ENCODE measurements at regions not wholly inside any gene's neighbourhood (a gene's known extent, or its start where the extent isn't known, plus 50 kb on each side); places are given as distances from the start of the nearest gene placed in this dataset.

GRCh38 chr10:76736392-76736791 lies 901.2 kb downstream of the KCNMA1 start:
- FAIRE-seq (no peak), DNase-seq (ENCODE audit: low spot score in 2 of 2) (no peak)

- DNase-seq (ENCODE audit: low spot score in 2 of 2): no peak
- FAIRE-seq: no peak
These were observed 901.7 kb downstream of the KCNMA1 start for GRCh38 chr10:76735866-76736265.

- FAIRE-seq (no peak), DNase-seq (ENCODE audit: low spot score in 2 of 2) (no peak)
These were observed 904.1 kb downstream of the KCNMA1 start for GRCh38 chr10:76733441-76733936.

GRCh38 chr10:76732306-76732705 lies 905.3 kb downstream of the KCNMA1 start:
- no peak for DNase-seq (ENCODE audit: low spot score in 2 of 2)
- no peak for FAIRE-seq

- no peak for DNase-seq (ENCODE audit: low spot score in 2 of 2)
- FAIRE-seq: no peak
These were observed 907.6 kb downstream of the KCNMA1 start for GRCh38 chr10:76729841-76730487.

- FAIRE-seq (no peak), DNase-seq (ENCODE audit: low spot score in 2 of 2) (no peak)
These were observed 908.3 kb downstream of the KCNMA1 start for GRCh38 chr10:76729346-76729745.

- FAIRE-seq: no peak
These were observed 910.6 kb downstream of the KCNMA1 start for GRCh38 chr10:76727038-76727437.

GRCh38 chr10:76723844-76724243 lies 913.8 kb downstream of the KCNMA1 start:
- DNase-seq (ENCODE audit: low spot score in 2 of 2): no peak
- FAIRE-seq: no peak

More at GRCh38 chr10:76727038-76727437, 910.6 kb downstream of the KCNMA1 start:
- DNase-seq (ENCODE audit: low spot score in 2 of 2): no peak

GRCh38 chr10:76721891-76722505 lies 915.6 kb downstream of the KCNMA1 start:
- no peak for DNase-seq (ENCODE audit: low spot score in 2 of 2)
- no peak for FAIRE-seq

- no peak for FAIRE-seq
- no peak for DNase-seq (ENCODE audit: low spot score in 2 of 2)
These were observed 918.6 kb downstream of the KCNMA1 start for GRCh38 chr10:76719006-76719405.

GRCh38 chr10:76717141-76717540 lies 920.5 kb downstream of the KCNMA1 start:
- DNase-seq (ENCODE audit: low spot score in 2 of 2): no peak
- FAIRE-seq: no peak

- no peak for FAIRE-seq
- DNase-seq (ENCODE audit: low spot score in 2 of 2): no peak
These were observed 926.2 kb downstream of the KCNMA1 start for GRCh38 chr10:76711222-76711997.

- no peak for FAIRE-seq
- no peak for DNase-seq (ENCODE audit: low spot score in 2 of 2)
These were observed 937.4 kb downstream of the KCNMA1 start for GRCh38 chr10:76700241-76700640.

GRCh38 chr10:76697923-76698322 lies 939.7 kb downstream of the KCNMA1 start:
- DNase-seq (ENCODE audit: low spot score in 2 of 2) (no peak), FAIRE-seq (no peak)

- no peak for FAIRE-seq
- no peak for DNase-seq (ENCODE audit: low spot score in 2 of 2)
These were observed 942.5 kb downstream of the KCNMA1 start for GRCh38 chr10:76695069-76695468.

GRCh38 chr10:76686201-76686600 lies 951.4 kb downstream of the KCNMA1 start:
- DNase-seq (ENCODE audit: low spot score in 2 of 2) (no peak), FAIRE-seq (no peak)

GRCh38 chr10:76684968-76685367 lies 952.6 kb downstream of the KCNMA1 start:
- DNase-seq (ENCODE audit: low spot score in 2 of 2): no peak
- no peak for FAIRE-seq

GRCh38 chr10:76681153-76681552 lies 956.5 kb downstream of the KCNMA1 start:
- no peak for DNase-seq (ENCODE audit: low spot score in 2 of 2)

GRCh38 chr10:76679030-76679429 lies 958.6 kb downstream of the KCNMA1 start:
- DNase-seq (ENCODE audit: low spot score in 2 of 2) (no peak), FAIRE-seq (no peak)

More at GRCh38 chr10:76681153-76681552, 956.5 kb downstream of the KCNMA1 start:
- FAIRE-seq: no peak

- no peak for FAIRE-seq
- DNase-seq (ENCODE audit: low spot score in 2 of 2): peak; percentile 5 to 14
These were observed 961.5 kb downstream of the KCNMA1 start for GRCh38 chr10:76675951-76676587.

GRCh38 chr10:76675561-76675950 lies 962.1 kb downstream of the KCNMA1 start:
- no peak for FAIRE-seq

More at GRCh38 chr10:76675561-76675950, 962.1 kb downstream of the KCNMA1 start:
- no peak for DNase-seq (ENCODE audit: low spot score in 2 of 2)
